H1 (cell line): ENCODE measurements at regions not wholly inside any gene's neighbourhood (a gene's known extent, or its start where the extent isn't known, plus 50 kb on each side); places are given as distances from the start of the nearest gene placed in this dataset.
A peak's percentile ranks its signal among the peaks of the same experiment; 100 is the strongest.

Experiments used
- CTCF ChIA-PET: fragments of 300-600 bp; sonication (Branson Sonifier 250); formaldehyde crosslinking; loops from one replicate; lab custom pipeline; 2021; ENCODE audit not compliant: partially characterized antibody; lab: Charles Lee
- POLR2A ChIA-PET: fragments of 300-600 bp; sonication (Branson Sonifier 250); formaldehyde crosslinking; loops from one replicate; lab custom pipeline; 2021; ENCODE audit warnings: inconsistent platforms; ENCODE audit not compliant: partially characterized antibody; lab: Charles Lee
- DNase-seq, 2 experiments: peaks; one replicate each; pipeline versions ENCODE4 v3.0.0 to v3.0.0-alpha.2; 2010 to 2022; ENCODE audit warnings: low spot score in 2 of 2, low read depth in 1 of 2, mixed read lengths in 1 of 2
- FAIRE-seq: peaks from 2 replicates; lab custom pipeline; 2011; peaks lifted over from hg19 to GRCh38; lab: Jason Lieb, UNC
- H2AFZ ChIP-seq: 2 replicates; pipeline ENCODE4 v1.8.1; 2012; ENCODE audit warnings: low read length, inconsistent platforms
- H2AK5ac ChIP-seq: 2 replicates; pipeline ENCODE4 v1.6.1; 2013; ENCODE audit warnings: low read depth, low read length
- H2BK120ac ChIP-seq: replicated peaks from 2 replicates; pipeline ENCODE3; 2013; ENCODE audit warnings: low read depth, low read length, inconsistent platforms
- H2BK12ac ChIP-seq: 2 replicates; pipeline ENCODE4 v1.6.1; 2013; ENCODE audit warnings: low read depth, low read length
- H2BK15ac ChIP-seq: 2 replicates; pipeline ENCODE4 v1.6.1; 2013; ENCODE audit warnings: low read length
- H2BK20ac ChIP-seq: 2 replicates; pipeline ENCODE4 v1.6.1; 2013; ENCODE audit warnings: low read length
- H2BK5ac ChIP-seq: 2 replicates; pipeline ENCODE4 v1.6.1; 2013; ENCODE audit warnings: low read depth, low read length
- H3K14ac ChIP-seq: 2 replicates; pipeline ENCODE4 v1.6.1; 2013; ENCODE audit warnings: inconsistent platforms; ENCODE audit not compliant: insufficient read length
- H3K18ac ChIP-seq: 2 replicates; pipeline ENCODE4 v1.6.1; 2013; ENCODE audit warnings: low read length; ENCODE audit errors: extremely low read depth
- H3K23ac ChIP-seq: 2 replicates; pipeline ENCODE4 v1.6.1; 2013; ENCODE audit warnings: inconsistent platforms; ENCODE audit not compliant: insufficient read length
- H3K23me2 ChIP-seq: 2 replicates; pipeline ENCODE4 v1.6.1; 2013; ENCODE audit warnings: low read depth, low read length
- H3K27ac ChIP-seq: 2 replicates; pipeline ENCODE4 v1.6.1; 2011; ENCODE audit warnings: low read depth, low read length, inconsistent platforms
- H3K27me3 ChIP-seq, 4 experiments: replicated peaks in 1 of 4; 1 replicate in 1 of 4; 2 replicates in 3 of 4; pipeline versions ENCODE4 v1.6.1 to v1.8.1; 2011 to 2013; ENCODE audit warnings: low read length in 3 of 4, mild to moderate bottlenecking in 3 of 4, inconsistent platforms in 2 of 4, mixed read lengths in 2 of 4, moderate library complexity in 1 of 4; ENCODE audit not compliant: control insufficient read depth in 3 of 4, insufficient read depth in 3 of 4; ENCODE audit errors: extremely low read depth in 1 of 4
- H3K36me3 ChIP-seq, 4 experiments: 2 replicates each; pipeline versions ENCODE4 v1.6.1 to v1.8.1; 2011 to 2013; ENCODE audit warnings: mild to moderate bottlenecking in 4 of 4, low read length in 3 of 4, moderate library complexity in 2 of 4, control low read depth in 1 of 4, inconsistent platforms in 1 of 4; ENCODE audit not compliant: insufficient read depth in 4 of 4, control insufficient read depth in 2 of 4
- H3K4ac ChIP-seq: replicated peaks from 2 replicates; pipeline ENCODE3; 2013; ENCODE audit warnings: low read length, low read depth, mixed read lengths, inconsistent platforms; ENCODE audit not compliant: insufficient read length
- H3K4me1 ChIP-seq, 4 experiments: replicated peaks in 1 of 4; 1 replicate in 1 of 4; 2 replicates in 3 of 4; pipeline versions ENCODE4 v1.6.1 to v1.8.1; 2011 to 2013; ENCODE audit warnings: low read length in 3 of 4, inconsistent platforms in 2 of 4, mixed read lengths in 1 of 4; ENCODE audit not compliant: insufficient read depth in 4 of 4, control insufficient read depth in 3 of 4
- H3K4me2 ChIP-seq, 2 experiments: 2 replicates each; pipeline versions ENCODE4 v1.6.1 to v1.8.1; 2011 to 2013; ENCODE audit warnings: low read depth in 2 of 2, low read length in 2 of 2, control low read depth in 1 of 2, inconsistent platforms in 1 of 2, mild to moderate bottlenecking in 1 of 2; ENCODE audit not compliant: insufficient read depth in 1 of 2
- H3K4me3 ChIP-seq, 4 experiments: fragments of 200-600, 300-600 bp in 1 of 4; sonication (generic), shearing (Covaris generic), sonication (Bioruptor Twin) in 1 of 4; 2 replicates each; pipeline versions ENCODE4 v1.5.1 to v1.8.1; 2011 to 2016; ENCODE audit warnings: low read length in 4 of 4, low read depth in 3 of 4, control low read depth in 2 of 4, inconsistent platforms in 2 of 4, mild to moderate bottlenecking in 2 of 4, mixed read lengths in 1 of 4, moderate library complexity in 1 of 4; ENCODE audit not compliant: insufficient read depth in 2 of 4; ENCODE audit errors: extremely low read depth in 1 of 4
- H3K56ac ChIP-seq: replicated peaks from 2 replicates; pipeline ENCODE3; 2013; ENCODE audit warnings: low read depth, mild to moderate bottlenecking, mixed read lengths, low read length, inconsistent platforms; ENCODE audit not compliant: insufficient read length
- H3K79me1 ChIP-seq: 2 replicates; pipeline ENCODE4 v1.6.1; 2013; ENCODE audit warnings: low read depth, low read length, control low read depth
- H3K79me2 ChIP-seq, 2 experiments: 2 replicates each; pipeline versions ENCODE4 v1.6.1 to v1.8.1; 2012 to 2013; ENCODE audit warnings: low read length in 2 of 2, mild to moderate bottlenecking in 2 of 2, inconsistent platforms in 1 of 2; ENCODE audit not compliant: insufficient read depth in 2 of 2, control insufficient read depth in 1 of 2
- H3K9ac ChIP-seq, 4 experiments: replicated peaks in 1 of 4; 1 replicate in 1 of 4; 2 replicates in 3 of 4; pipeline versions ENCODE4 v1.6.1 to v1.8.1; 2011 to 2013; ENCODE audit warnings: low read depth in 3 of 4, low read length in 3 of 4, control low read depth in 2 of 4, mild to moderate bottlenecking in 2 of 4, moderate library complexity in 2 of 4, inconsistent platforms in 1 of 4; ENCODE audit errors: extremely low read depth in 1 of 4
- H3K9me3 ChIP-seq, 2 experiments: 2 replicates each; pipeline versions ENCODE4 v1.6.1 to v1.8.1; 2012 to 2013; ENCODE audit warnings: mild to moderate bottlenecking in 2 of 2, moderate library complexity in 2 of 2, control low read depth in 1 of 2, inconsistent platforms in 1 of 2, low read depth in 1 of 2, low read length in 1 of 2, mixed read lengths in 1 of 2; ENCODE audit not compliant: insufficient read depth in 2 of 2
- H4K20me1 ChIP-seq, 2 experiments: replicated peaks in 1 of 2; 2 replicates each; pipeline versions ENCODE3 to v1.8.1; 2011 to 2013; ENCODE audit warnings: inconsistent platforms in 2 of 2, low read length in 2 of 2, mild to moderate bottlenecking in 1 of 2; ENCODE audit not compliant: insufficient read depth in 2 of 2, control insufficient read depth in 1 of 2
- H4K5ac ChIP-seq: 2 replicates; pipeline ENCODE4 v1.6.1; 2013; ENCODE audit warnings: low read length, low read depth, mixed read lengths, inconsistent platforms; ENCODE audit not compliant: insufficient read length
- H4K8ac ChIP-seq: 2 replicates; pipeline ENCODE4 v1.8.0; 2013; ENCODE audit warnings: mild to moderate bottlenecking, moderate library complexity, low read length, inconsistent platforms; ENCODE audit not compliant: insufficient read depth; ENCODE audit errors: extremely low read depth
- H4K91ac ChIP-seq: replicated peaks from 2 replicates; pipeline ENCODE3; 2013; ENCODE audit warnings: low read length, mixed read lengths, inconsistent platforms; ENCODE audit not compliant: insufficient read length
- BACH1 ChIP-seq: IDR thresholded peaks from 2 replicates; pipeline ENCODE4 v1.6.1; 2012; ENCODE audit warnings: low read length, improper control_type of control experiment
- EGR1 ChIP-seq: IDR thresholded peaks from 2 replicates; pipeline ENCODE4 v1.6.1; 2011; ENCODE audit warnings: low read depth, low read length, borderline replicate concordance
- EP300 ChIP-seq, 2 experiments: IDR thresholded peaks; 1 replicate in 1 of 2; 2 replicates in 1 of 2; pipeline ENCODE4 v1.6.1; 2011 to 2012; ENCODE audit warnings: low read depth in 2 of 2, low read length in 2 of 2, mild to moderate bottlenecking in 2 of 2, borderline replicate concordance in 1 of 2, inconsistent platforms in 1 of 2, moderate library complexity in 1 of 2
- POLR2A ChIP-seq, 2 experiments: IDR thresholded peaks; 1 replicate in 1 of 2; 2 replicates in 1 of 2; pipeline ENCODE4 v1.6.1; 2011; ENCODE audit warnings: low read depth in 2 of 2, low read length in 2 of 2, mild to moderate bottlenecking in 2 of 2; ENCODE audit errors: control extremely low read depth in 1 of 2
- RBBP5 ChIP-seq: IDR thresholded peaks from 2 replicates; pipeline ENCODE4 v1.7.1; 2012; ENCODE audit warnings: low read depth, mild to moderate bottlenecking, inconsistent platforms, low read length, moderate library complexity, borderline replicate concordance
- ZNF274 ChIP-seq: IDR thresholded peaks from 2 replicates; pipeline ENCODE4 v1.7.0; 2012; ENCODE audit warnings: low read length, borderline replicate concordance; ENCODE audit errors: extremely low read depth
- WGBS, 2 experiments: shearing (Covaris generic) in 1 of 2; methylation state at CpG; one replicate each; pipeline versions ENCODE4 v1.1.6 to v1.1.7; 2013 to 2015; ENCODE audit warnings: low lambda C conversion rate in 2 of 2, mixed read lengths in 2 of 2, inconsistent platforms in 1 of 2, low coverage in 1 of 2, missing lambda C conversion rate in 1 of 2; ENCODE audit not compliant: insufficient replicate concordance in 2 of 2, insufficient coverage in 1 of 2, insufficient read length in 1 of 2; ENCODE audit errors: extremely low coverage in 1 of 2, missing lambda C conversion rate in 1 of 2; 5-methylcytosine and 5-hydroxymethylcytosine counted together

DNA sequence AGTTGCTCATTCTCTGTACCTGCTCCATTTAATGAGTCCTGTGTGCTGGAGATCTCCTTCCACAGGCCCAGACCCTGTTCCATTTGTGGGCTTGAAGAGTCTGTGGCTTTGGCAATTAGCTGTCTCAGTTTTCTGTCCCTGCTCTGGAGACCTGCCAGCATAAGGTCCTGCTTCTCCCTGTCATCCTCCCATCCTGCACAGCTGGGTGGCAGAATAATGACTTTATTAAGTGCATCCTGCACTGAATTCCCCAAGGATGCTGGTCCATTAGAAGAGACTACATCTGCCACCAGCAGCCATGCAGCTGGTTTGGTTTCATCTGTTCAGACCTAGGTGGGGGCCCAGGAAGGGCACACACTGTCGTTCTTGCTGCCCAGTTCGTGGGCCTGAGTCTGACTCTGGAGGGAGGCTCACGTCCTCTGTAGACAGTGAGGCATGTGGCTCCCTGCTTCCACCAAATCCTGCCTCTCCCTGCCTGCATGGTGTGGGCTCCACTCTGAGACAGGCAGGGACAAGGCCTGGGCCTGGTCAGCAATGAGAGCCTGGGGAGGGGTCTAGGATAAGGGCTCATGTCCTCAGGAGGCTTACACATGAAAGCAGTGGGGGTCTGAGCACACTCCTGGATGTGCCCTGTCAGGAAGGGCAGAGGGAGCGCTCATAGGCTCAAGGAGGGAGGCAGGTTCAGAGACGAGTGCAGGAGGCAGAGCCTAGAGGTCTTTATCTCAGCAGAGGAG, 78.4 kb upstream of the PRR23E start:
- TF ChIP-seq EGR1 (no peak), EP300 (IDR thresholded peaks at IDR 0.05; ENCODE audit: borderline replicate concordance in 1 of 2, low read depth in 2 of 2, low read length in 2 of 2) (no peak), BACH1 (no peak), POLR2A (IDR thresholded peaks at IDR 0.05; ENCODE audit: control extremely low read depth in 1 of 2, low read depth in 2 of 2, low read length in 2 of 2) (no peak), RBBP5 (no peak), ZNF274 (no peak)
- no peaks in the 10 kb centered on the region for H3K23me2 ChIP-seq
- H2BK15ac ChIP-seq, result peak overlapping the region; percentile 18; the same call in 1 of the 2 replicates
- 0 out of 2 replicates have a peak overlapping the region, but pooled peaks have one; percentile 30 for H2BK12ac ChIP-seq
- no peak overlapping the region for H3K9ac ChIP-seq
- no peak for FAIRE-seq
- no peak overlapping the region for H2BK5ac ChIP-seq
- no peak overlapping the region for H3K27ac ChIP-seq
- peaks cover 0 to 13% (median 6%) of the 10 kb centered on the region in 4 experiments; a peak in 3 of 7 replicates for H3K4me1 ChIP-seq
- H4K5ac ChIP-seq, result no peak overlapping the region
- H3K14ac ChIP-seq, result no peak overlapping the region
- H2AFZ ChIP-seq, result no peak overlapping the region
- DNase-seq, result no peak
- no peak overlapping the region for H3K4me3 ChIP-seq
- no peak overlapping the region for H2BK120ac ChIP-seq
- no peak overlapping the region for H3K4ac ChIP-seq
- CTCF ChIA-PET, result interaction anchor here (1.6 to 3.3 kb wide), 2 partner anchors 8 to 9 kb away, joined by 3 to 13 read pairs; no protein-coding TSS in a partner anchor
- no peak overlapping the region; the same call in 1 of the 2 replicates for H3K18ac ChIP-seq
- POLR2A ChIA-PET, result no interaction called here
- no peaks in the 10 kb centered on the region for H3K79me1 ChIP-seq
- H3K27me3 ChIP-seq, result no peaks in the 10 kb centered on the region; a peak in 2 of 7 replicates
- no peak overlapping the region for H3K23ac ChIP-seq
- H4K8ac ChIP-seq, result no peak overlapping the region
- 80% methylated on average over 5 of the region's 5 CpGs; no CpG with 5 or more reads in 1 of the 2 experiments for WGBS, 2 experiments
- H2AK5ac ChIP-seq, result no peak overlapping the region; the same call in 1 of the 2 replicates
- H3K4me2 ChIP-seq, result no peak overlapping the region
- peak overlapping the region; percentile 40; the same call in 1 of the 2 replicates for H2BK20ac ChIP-seq
- no peaks in the 10 kb centered on the region for H3K79me2 ChIP-seq
- peak overlapping the region; percentile 36 for H4K91ac ChIP-seq
- H3K9me3 ChIP-seq, result peaks cover 11 to 16% of the 10 kb centered on the region in 2 experiments
- H3K36me3 ChIP-seq, result no peaks in the 10 kb centered on the region
- H3K56ac ChIP-seq, result no peak overlapping the region
- H4K20me1 ChIP-seq, result no peaks in the 10 kb centered on the region
